OCI-LY3 (cell line): ENCODE measurements at regions not wholly inside any gene's neighbourhood (a gene's known extent, or its start where the extent isn't known, plus 50 kb on each side); places are given as distances from the start of the nearest gene placed in this dataset.

Source experiments
- H2AFZ ChIP-seq: fragments of 200-600, 300-600 bp; shearing (Covaris generic); 2 replicates; pipeline ENCODE4 v1.6.0; 2014; ENCODE audit warnings: antibody characterized with exemption, low read depth, low read length
- H3K27ac ChIP-seq: fragments of 200-600, 300-600 bp; sonication (generic); 2 replicates; pipeline ENCODE4 v1.5.1; 2014; ENCODE audit warnings: mild to moderate bottlenecking, low read length, moderate library complexity, mixed read lengths
- H3K27me3 ChIP-seq: fragments of 200-600, 300-600 bp; sonication (generic); 2 replicates; pipeline ENCODE4 v1.6.1; 2014; ENCODE audit warnings: low read depth, low read length, mixed read lengths
- H3K36me3 ChIP-seq: fragments of 200-600, 300-600 bp; sonication (generic); replicated peaks from 2 replicates; pipeline ENCODE3; 2014; ENCODE audit warnings: low read depth, low read length, mixed read lengths
- H3K4me1 ChIP-seq: fragments of 300-600, 200-600 bp; sonication (generic); 2 replicates; pipeline ENCODE4 v1.6.1; 2014; ENCODE audit warnings: low read length, mixed read lengths
- H3K4me2 ChIP-seq: fragments of 200-600, 300-600 bp; sonication (generic); 2 replicates; pipeline ENCODE4 v1.6.1; 2014; ENCODE audit warnings: low read length, mixed read lengths
- H3K4me3 ChIP-seq: fragments of 300-600, 200-600 bp; sonication (generic); 2 replicates; pipeline ENCODE4 v1.5.1; 2014; ENCODE audit warnings: antibody characterized with exemption, mild to moderate bottlenecking, low read length, moderate library complexity
- H3K79me2 ChIP-seq: fragments of 300-600, 200-600 bp; shearing (Covaris generic); 2 replicates; pipeline ENCODE4 v1.6.1; 2014; ENCODE audit warnings: mild to moderate bottlenecking, low read length, mixed read lengths
- H3K9ac ChIP-seq: fragments of 300-600, 200-600 bp; shearing (Covaris generic); 2 replicates; pipeline ENCODE4 v1.6.0; 2014; ENCODE audit warnings: mild to moderate bottlenecking, low read length, moderate library complexity
- H3K9me3 ChIP-seq: fragments of 200-600, 300-600 bp; shearing (Covaris generic); 2 replicates; pipeline ENCODE4 v1.6.1; 2014; ENCODE audit warnings: low read length, mixed read lengths; ENCODE audit not compliant: insufficient read depth
- H4K20me1 ChIP-seq: fragments of 200-600, 300-600 bp; sonication (generic); 2 replicates; pipeline ENCODE4 v1.6.1; 2016; ENCODE audit warnings: low read length, mixed read lengths; ENCODE audit not compliant: insufficient read depth
- CTCF ChIP-seq: fragments of 200-600, 300-600 bp; sonication (generic); IDR thresholded peaks from 2 replicates; pipeline ENCODE4 v1.5.1; 2014; ENCODE audit warnings: antibody characterized with exemption, low read length, low read depth
- EZH2phosphoT487 ChIP-seq: fragments of 200-600 bp; shearing (Covaris generic); IDR thresholded peaks from 2 replicates; pipeline ENCODE4 v1.6.1; 2018; ENCODE audit warnings: antibody characterized with exemption, mixed run types, low read depth

- Histone ChIP-seq H3K4me3 (no peak overlapping the region), H3K9me3 (no peaks in the 10 kb centered on the region), H3K79me2 (no peaks in the 10 kb centered on the region), H4K20me1 (no peaks in the 10 kb centered on the region), H3K4me1 (no peaks in the 10 kb centered on the region), H3K36me3 (no peaks in the 10 kb centered on the region), H3K4me2 (no peak overlapping the region), H3K9ac (no peak overlapping the region), H3K27ac (no peak overlapping the region), H3K27me3 (no peaks in the 10 kb centered on the region), H2AFZ (no peak overlapping the region)
- TF ChIP-seq CTCF (no peak), EZH2phosphoT487 (no peak)
Observed at GRCh38 chr5:4954048-4954447, 186.1 kb upstream of the ADAMTS16 start.

- no peak overlapping the region for H3K9ac ChIP-seq
- no peak overlapping the region for H2AFZ ChIP-seq
- H3K27ac ChIP-seq: no peak overlapping the region
- no peaks in the 10 kb centered on the region for H4K20me1 ChIP-seq
- H3K4me2 ChIP-seq: no peak overlapping the region
- H3K79me2 ChIP-seq: no peaks in the 10 kb centered on the region
- peaks cover 6% of the 10 kb centered on the region; the same call in 1 of the 2 replicates for H3K4me1 ChIP-seq
- H3K4me3 ChIP-seq: no peak overlapping the region
- H3K36me3 ChIP-seq: no peaks in the 10 kb centered on the region
- TF ChIP-seq CTCF: no peak
- TF ChIP-seq EZH2phosphoT487: no peak
- no peaks in the 10 kb centered on the region for H3K27me3 ChIP-seq
- H3K9me3 ChIP-seq: no peaks in the 10 kb centered on the region
Observed at GRCh38 chr5:4963265-4963664, 176.9 kb upstream of the ADAMTS16 start.

GRCh38 chr5:4969351-4969750 is 170.8 kb upstream of the ADAMTS16 start:
- Histone ChIP-seq H3K9me3 (no peaks in the 10 kb centered on the region), H3K27ac (no peak overlapping the region), H3K36me3 (no peaks in the 10 kb centered on the region), H3K4me2 (no peak overlapping the region), H2AFZ (no peak overlapping the region), H4K20me1 (no peaks in the 10 kb centered on the region), H3K27me3 (no peaks in the 10 kb centered on the region), H3K4me1 (peaks cover 6% of the 10 kb centered on the region; the same call in 1 of the 2 replicates), H3K79me2 (no peaks in the 10 kb centered on the region), H3K4me3 (no peak overlapping the region), H3K9ac (no peak overlapping the region)
- no peak for TF ChIP-seq CTCF
- no peak for TF ChIP-seq EZH2phosphoT487

GRCh38 chr5:4970171-4970570 is 170.0 kb upstream of the ADAMTS16 start:
- no peaks in the 10 kb centered on the region for H3K36me3 ChIP-seq
- H3K79me2 ChIP-seq: no peaks in the 10 kb centered on the region
- H4K20me1 ChIP-seq: no peaks in the 10 kb centered on the region
- no peak for TF ChIP-seq EZH2phosphoT487
- TF ChIP-seq CTCF: no peak
- H3K4me3 ChIP-seq: no peak overlapping the region
- H3K9me3 ChIP-seq: no peaks in the 10 kb centered on the region
- no peak overlapping the region for H3K9ac ChIP-seq
- H2AFZ ChIP-seq: no peak overlapping the region
- no peak overlapping the region for H3K27ac ChIP-seq
- no peak overlapping the region for H3K4me2 ChIP-seq
- H3K4me1 ChIP-seq: peaks cover 6% of the 10 kb centered on the region; the same call in 1 of the 2 replicates
- H3K27me3 ChIP-seq: no peaks in the 10 kb centered on the region
